ENCODE measurements at regions not wholly inside any gene's neighbourhood (a gene's known extent, or its start where the extent isn't known, plus 50 kb on each side); places are given as distances from the start of the nearest gene placed in this dataset.

GRCh38 chr3:68089572-68090011 is 435.2 kb upstream of the SUCLG2 start:
- no peak for DNase-seq
- intact Hi-C loops (cut with DNase I), result no loop called here

GRCh38 chr3:68088636-68089035 is 434.2 kb upstream of the SUCLG2 start:
- no peak for DNase-seq
- intact Hi-C loops (cut with DNase I), result no loop called here

DNA sequence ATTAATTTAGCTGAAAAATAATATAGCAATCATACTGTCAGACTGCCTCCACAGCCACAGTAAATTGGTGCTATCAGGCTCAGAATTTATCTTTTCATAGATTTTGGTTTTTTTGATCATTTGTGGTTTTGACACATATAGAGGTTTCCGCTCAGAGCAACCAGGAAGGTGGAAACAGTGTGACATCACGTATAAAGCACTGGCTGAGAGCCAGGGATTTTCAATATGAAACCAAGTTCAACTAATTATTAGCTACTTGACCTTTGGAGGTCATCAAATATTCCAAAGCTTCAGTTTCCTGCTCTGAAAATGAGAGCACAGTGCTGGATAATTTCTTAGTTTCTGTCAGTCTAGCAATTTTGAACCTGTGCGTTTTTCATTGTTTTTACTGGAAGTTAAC is 433.8 kb upstream of the SUCLG2 start:
- no peak for DNase-seq
- intact Hi-C loops (cut with DNase I), result no loop called here

- no peak for DNase-seq
- intact Hi-C loops (cut with DNase I), result no loop called here
These were observed 417.6 kb upstream of the SUCLG2 start for GRCh38 chr3:68072062-68072461.

GRCh38 chr3:68070186-68070585 is 415.8 kb upstream of the SUCLG2 start:
- intact Hi-C loops (cut with DNase I), result no loop called here
- DNase-seq, result no peak

GRCh38 chr3:68067314-68067713 is 412.9 kb upstream of the SUCLG2 start:
- DNase-seq, result no peak
- intact Hi-C loops (cut with DNase I), result no loop called here

DNA sequence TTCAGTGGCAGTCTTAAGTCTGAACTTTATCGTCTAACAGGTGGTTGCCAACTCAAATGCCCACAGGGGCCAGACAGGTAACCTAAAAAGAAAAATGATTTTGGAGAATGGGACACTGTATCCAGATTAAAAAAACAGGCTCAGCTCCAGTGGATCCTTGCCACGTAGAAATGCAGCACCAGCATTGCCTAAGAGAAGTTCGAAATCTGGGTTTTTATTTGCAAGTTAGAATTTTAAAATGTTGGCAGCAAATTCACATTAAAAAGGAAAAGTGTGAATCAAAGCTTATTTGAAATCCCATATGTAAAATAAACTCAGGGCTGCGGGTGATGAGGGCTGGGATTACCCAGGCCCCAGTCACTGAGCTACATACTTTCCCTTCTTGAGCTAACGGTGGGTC is 408.5 kb upstream of the SUCLG2 start:
- DNase-seq, result no peak
- intact Hi-C loops (cut with DNase I), result no loop called here

DNA sequence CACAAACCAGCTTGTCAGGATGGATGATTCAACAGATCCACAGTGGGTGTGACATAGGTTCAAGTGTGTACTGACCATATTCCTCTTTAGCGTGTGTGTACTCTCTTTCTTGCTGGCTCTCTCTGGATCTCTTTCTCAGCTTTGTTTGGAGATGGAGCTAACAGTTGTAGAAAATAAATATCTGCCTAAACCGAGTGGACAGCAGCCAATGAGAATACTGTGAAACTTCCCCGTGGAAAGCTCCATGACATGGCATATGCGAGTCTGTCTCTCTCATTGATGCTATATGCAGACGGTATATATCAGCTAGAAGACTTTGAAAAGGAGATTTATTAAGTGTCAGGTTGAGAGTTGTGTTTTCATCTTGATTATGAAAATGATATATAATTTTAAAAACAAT is 406.5 kb upstream of the SUCLG2 start:
- intact Hi-C loops (cut with DNase I), result no loop called here
- no peak for DNase-seq

DNA sequence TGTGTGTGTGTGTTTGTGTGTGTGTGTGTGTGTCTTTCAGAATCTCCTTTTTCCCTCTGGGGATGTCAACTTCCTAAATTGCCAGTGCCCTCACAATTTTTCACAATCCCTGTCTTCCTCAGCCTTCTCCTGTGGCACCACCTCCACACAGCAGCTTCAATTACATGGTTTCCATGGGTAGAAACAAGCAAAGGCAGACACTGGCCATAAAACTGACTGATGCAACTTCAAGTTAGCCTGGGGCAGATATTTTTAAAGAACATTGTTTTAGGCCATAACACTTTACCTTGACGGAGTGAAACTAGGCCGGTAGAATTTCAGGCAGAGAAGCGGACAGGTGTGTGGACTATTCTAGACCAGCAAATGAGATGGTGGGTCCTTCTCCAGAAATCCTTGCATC is 405.8 kb upstream of the SUCLG2 start:
- no peak for DNase-seq
- intact Hi-C loops (cut with DNase I), result no loop called here

- intact Hi-C loops (cut with DNase I), result no loop called here
- DNase-seq, result no peak
These were observed 405.3 kb upstream of the SUCLG2 start for GRCh38 chr3:68059628-68060152.

GRCh38 chr3:68057637-68058320 is 403.4 kb upstream of the SUCLG2 start:
- no peak for DNase-seq

GRCh38 chr3:68056556-68056955 is 402.1 kb upstream of the SUCLG2 start:
- intact Hi-C loops (cut with DNase I), result no loop called here
- no peak for DNase-seq

More at GRCh38 chr3:68057637-68058320, 403.4 kb upstream of the SUCLG2 start:
- intact Hi-C loops (cut with DNase I), result no loop called here

DNA sequence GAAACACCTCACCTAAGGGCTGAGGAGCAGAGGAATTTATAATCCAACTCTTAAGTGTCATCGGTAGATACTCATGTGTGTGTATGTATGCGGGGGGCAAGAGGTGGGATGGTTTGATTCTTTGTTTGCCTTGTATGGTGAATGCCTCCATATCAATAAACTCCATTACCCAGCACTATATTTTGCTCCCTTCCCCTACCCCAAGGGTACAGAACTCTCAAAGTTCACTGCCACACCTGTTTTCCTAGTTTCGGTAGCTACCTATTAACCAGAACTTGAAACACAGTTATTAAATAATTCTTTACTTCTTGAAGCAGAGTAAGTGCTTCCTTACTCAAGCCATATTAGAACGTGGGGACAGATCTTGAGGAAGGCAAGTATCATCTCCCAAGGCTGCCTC is 400.8 kb upstream of the SUCLG2 start:
- intact Hi-C loops (cut with DNase I), result no loop called here
- DNase-seq, result no peak

DNA sequence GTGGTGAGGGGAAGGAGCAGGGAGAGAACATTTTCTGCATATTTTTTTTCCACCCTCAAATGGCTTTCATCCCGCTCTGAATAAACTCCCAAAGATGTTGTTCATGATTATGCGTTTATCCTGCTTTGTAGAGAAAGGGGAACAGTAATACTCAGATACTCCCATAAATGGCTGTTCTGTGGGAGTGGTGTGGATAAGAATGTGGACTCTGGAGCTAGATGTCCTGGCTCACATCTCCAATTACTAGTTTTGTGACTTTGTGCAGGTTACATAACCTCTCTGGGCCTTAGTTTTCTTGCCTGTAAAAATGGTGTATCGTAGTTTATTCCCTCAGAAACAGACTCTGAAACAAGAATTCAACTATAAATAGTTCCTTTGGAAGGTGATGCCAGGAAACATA is 395.4 kb upstream of the SUCLG2 start:
- DNase-seq, result no peak
- intact Hi-C loops (cut with DNase I), result no loop called here

GRCh38 chr3:68045976-68046375 is 391.6 kb upstream of the SUCLG2 start:
- DNase-seq, result no peak

GRCh38 chr3:68033867-68034266 is 379.5 kb upstream of the SUCLG2 start:
- no peak for DNase-seq
- intact Hi-C loops (cut with DNase I), result no loop called here

More at GRCh38 chr3:68045976-68046375, 391.6 kb upstream of the SUCLG2 start:
- intact Hi-C loops (cut with DNase I), result no loop called here

DNA sequence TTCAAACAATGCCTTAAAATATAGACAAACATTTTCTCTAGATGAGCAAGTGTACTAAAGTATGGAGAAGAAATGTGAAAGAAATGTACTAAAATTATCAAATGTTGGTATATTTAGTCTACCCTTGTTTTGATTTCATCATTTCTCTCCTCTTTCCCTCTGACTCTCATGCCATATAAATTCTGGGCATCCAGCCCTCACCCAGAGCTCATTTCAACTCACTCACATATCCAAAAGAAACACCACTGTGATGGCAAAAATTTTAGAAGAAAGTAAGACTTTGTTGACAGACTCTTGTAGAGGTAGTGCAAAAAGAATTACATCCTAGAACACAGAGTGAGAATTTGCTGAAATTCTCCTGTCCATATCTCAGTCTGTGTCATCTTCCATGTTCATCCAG is 377.8 kb upstream of the SUCLG2 start:
- intact Hi-C loops (cut with DNase I), result no loop called here
- DNase-seq, result no peak

DNA sequence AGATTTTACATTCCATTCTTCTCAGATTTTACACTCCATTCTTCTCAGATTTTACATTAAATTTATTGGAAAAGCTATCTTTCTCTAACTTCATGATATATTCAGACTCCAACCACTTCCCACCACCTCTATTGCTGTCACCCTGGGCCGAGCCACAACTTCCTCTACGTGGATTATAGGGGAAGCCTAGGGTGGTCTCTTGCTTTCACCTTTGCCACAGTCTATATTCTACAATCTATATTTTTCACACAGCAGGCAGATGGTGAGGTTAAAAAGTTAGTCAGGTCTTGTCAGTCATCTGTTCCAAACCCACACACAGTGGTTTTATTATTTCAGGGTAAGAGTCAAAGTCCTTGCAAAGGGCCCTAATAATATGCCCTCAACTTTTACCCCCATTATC is 370.8 kb upstream of the SUCLG2 start:
- intact Hi-C loops (cut with DNase I), result no loop called here

GRCh38 chr3:68019876-68020275 is 365.5 kb upstream of the SUCLG2 start:
- DNase-seq, result no peak
- intact Hi-C loops (cut with DNase I), result no loop called here

More for the DNA sequence above, 370.8 kb upstream of the SUCLG2 start:
- no peak for DNase-seq

GRCh38 chr3:68018275-68018674 is 363.9 kb upstream of the SUCLG2 start:
- intact Hi-C loops (cut with DNase I), result no loop called here
- no peak for DNase-seq

GRCh38 chr3:68017069-68017468 is 362.7 kb upstream of the SUCLG2 start:
- intact Hi-C loops (cut with DNase I), result no loop called here

More at GRCh38 chr3:68017069-68017468, 362.7 kb upstream of the SUCLG2 start:
- no peak for DNase-seq

Data from head of caudate nucleus (tissue), 42 donors.